Common myeloid progenitor, CD34-positive (primary cell): ENCODE measurements at regions not wholly inside any gene's neighbourhood (a gene's known extent, or its start where the extent isn't known, plus 50 kb on each side); places are given as distances from the start of the nearest gene placed in this dataset.

Experiments
- CTCF ChIA-PET: fragments of 350-600 bp; sonication (Branson Sonifier 250); formaldehyde crosslinking; loops from one replicate; lab custom pipeline; 2021; ENCODE audit warnings: antibody characterized with exemption; lab: Charles Lee
- POLR2A ChIA-PET: fragments of 350-600 bp; sonication (Branson Sonifier 250); formaldehyde crosslinking; loops from one replicate; lab custom pipeline; 2021; ENCODE audit warnings: antibody characterized with exemption; lab: Charles Lee
- DNase-seq, 3 donors: peaks; one replicate each; pipeline versions ENCODE4 v3.0.0 to v3.0.0-alpha.2; 2013
- H3K27ac ChIP-seq, 2 experiments: 1 replicate in 1 of 2; 2 replicates in 1 of 2; pipeline ENCODE4 v1.7.0; 2013; ENCODE audit warnings: inconsistent platforms in 2 of 2, low read length in 2 of 2, mild to moderate bottlenecking in 2 of 2, low read depth in 1 of 2, moderate library complexity in 1 of 2; ENCODE audit not compliant: severe bottlenecking in 2 of 2, insufficient read depth in 1 of 2, poor library complexity in 1 of 2
- H3K27me3 ChIP-seq, 5 experiments: replicated peaks in 2 of 5; 1 replicate in 3 of 5; 2 replicates in 2 of 5; pipeline versions ENCODE4 v1.6.1 to v1.7.0; 2013; ENCODE audit warnings: low read length in 4 of 5, mild to moderate bottlenecking in 2 of 5, moderate library complexity in 2 of 5, inconsistent platforms in 1 of 5; ENCODE audit not compliant: insufficient read depth in 5 of 5, control insufficient read depth in 4 of 5
- H3K36me3 ChIP-seq, 4 experiments: 1 replicate in 2 of 4; 2 replicates in 2 of 4; pipeline versions ENCODE4 v1.6.1 to v1.7.0; 2013; ENCODE audit warnings: low read length in 3 of 4, control low read depth in 1 of 4, mild to moderate bottlenecking in 1 of 4; ENCODE audit not compliant: control insufficient read depth in 4 of 4, insufficient read depth in 4 of 4
- H3K4me1 ChIP-seq, 4 experiments: 1 replicate in 3 of 4; 2 replicates in 1 of 4; pipeline versions ENCODE4 v1.6.1 to v1.7.1; 2013; ENCODE audit warnings: low read length in 3 of 4, mild to moderate bottlenecking in 3 of 4, control low read depth in 1 of 4, inconsistent platforms in 1 of 4, moderate library complexity in 1 of 4; ENCODE audit not compliant: control insufficient read depth in 4 of 4, insufficient read depth in 4 of 4; ENCODE audit errors: control extremely low read depth in 1 of 4
- H3K4me3 ChIP-seq, 7 experiments: 1 replicate in 4 of 7; 2 replicates in 3 of 7; pipeline versions ENCODE4 v1.5.1 to v1.7.0; 2013; ENCODE audit warnings: mild to moderate bottlenecking in 7 of 7, low read length in 6 of 7, moderate library complexity in 6 of 7, inconsistent platforms in 2 of 7, low read depth in 2 of 7, control low read depth in 1 of 7; ENCODE audit not compliant: insufficient read depth in 4 of 7, control insufficient read depth in 1 of 7; ENCODE audit errors: extremely low read depth in 1 of 7
- H3K9me3 ChIP-seq, 5 experiments: 1 replicate in 4 of 5; 2 replicates in 1 of 5; pipeline versions ENCODE4 v1.6.1 to v1.7.1; 2013; ENCODE audit warnings: low read length in 4 of 5, mild to moderate bottlenecking in 2 of 5, inconsistent platforms in 1 of 5, low read depth in 1 of 5, moderate library complexity in 1 of 5; ENCODE audit not compliant: control insufficient read depth in 4 of 5, insufficient read depth in 2 of 5; ENCODE audit errors: control extremely low read depth in 1 of 5
- WGBS: methylation state at CpG from one replicate; pipeline ENCODE4 v1.1.5; 2013; ENCODE audit not compliant: insufficient coverage; 5-methylcytosine and 5-hydroxymethylcytosine counted together

GRCh38 chr2:144026753-144027152, 493.2 kb downstream of the ZEB2 start:
- ChIA-PET POLR2A (no interaction called here), CTCF (no interaction called here)
- no peak overlapping the region for H3K4me3 ChIP-seq
- no peaks in the 10 kb centered on the region for H3K27me3 ChIP-seq
- peaks cover 0 to 2% (median 0%) of the 10 kb centered on the region in 4 experiments for H3K36me3 ChIP-seq
- DNase-seq: no peak
- peaks cover 0 to 4% (median 0%) of the 10 kb centered on the region in 5 experiments for H3K9me3 ChIP-seq
- H3K27ac ChIP-seq: no peak overlapping the region
- H3K4me1 ChIP-seq: no peaks in the 10 kb centered on the region
- no CpG with 5 or more reads among the region's 1 CpG for WGBS

GRCh38 chr2:144020047-144020446, 499.9 kb downstream of the ZEB2 start:
- 97% methylated on average over 6 of the region's 6 CpGs for WGBS
- POLR2A ChIA-PET: no interaction called here

GRCh38 chr2:144015655-144016245, 504.2 kb downstream of the ZEB2 start:
- no peak overlapping the region for H3K4me3 ChIP-seq
- no peaks in the 10 kb centered on the region for H3K27me3 ChIP-seq
- DNase-seq: no peak
- no peaks in the 10 kb centered on the region for H3K9me3 ChIP-seq
- H3K27ac ChIP-seq: no peak overlapping the region
- ChIA-PET POLR2A (interaction anchor here (0.8 kb wide), 1 partner anchor 20 kb away, joined by 3 read pairs; no protein-coding TSS in a partner anchor), CTCF (no interaction called here)
- H3K36me3 ChIP-seq: peaks cover 0 to 3% (median 0%) of the 10 kb centered on the region in 4 experiments
- H3K4me1 ChIP-seq: no peaks in the 10 kb centered on the region
- WGBS: 94% methylated on average over 4 of the region's 6 CpGs

More at GRCh38 chr2:144020047-144020446, 499.9 kb downstream of the ZEB2 start:
- Histone ChIP-seq H3K9me3 (peaks cover 0 to 7% (median 0%) of the 10 kb centered on the region in 5 experiments), H3K4me3 (no peak overlapping the region), H3K36me3 (peaks cover 0 to 4% (median 0%) of the 10 kb centered on the region in 4 experiments), H3K4me1 (no peaks in the 10 kb centered on the region), H3K27ac (no peak overlapping the region), H3K27me3 (no peaks in the 10 kb centered on the region)
- CTCF ChIA-PET: no interaction called here
- no peak for DNase-seq

GRCh38 chr2:144015036-144015435, 504.9 kb downstream of the ZEB2 start:
- 95% methylated on average over 2 of the region's 3 CpGs for WGBS
- POLR2A ChIA-PET: interaction anchor here (0.6 kb wide), 1 partner anchor 464 kb away, joined by 3 read pairs; no protein-coding TSS in a partner anchor

GRCh38 chr2:144014103-144014502, 505.8 kb downstream of the ZEB2 start:
- H3K9me3 ChIP-seq: no peaks in the 10 kb centered on the region
- no peak overlapping the region for H3K27ac ChIP-seq
- DNase-seq: no peak
- H3K4me1 ChIP-seq: no peaks in the 10 kb centered on the region
- H3K27me3 ChIP-seq: no peaks in the 10 kb centered on the region
- no peak overlapping the region for H3K4me3 ChIP-seq
- POLR2A ChIA-PET: no interaction called here
- WGBS: 100% methylated on average over 1 of the region's 5 CpGs
- CTCF ChIA-PET: no interaction called here
- peaks cover 0 to 3% (median 0%) of the 10 kb centered on the region in 4 experiments for H3K36me3 ChIP-seq

More at GRCh38 chr2:144015036-144015435, 504.9 kb downstream of the ZEB2 start:
- Histone ChIP-seq H3K27me3 (no peaks in the 10 kb centered on the region), H3K27ac (no peak overlapping the region), H3K4me3 (no peak overlapping the region), H3K9me3 (no peaks in the 10 kb centered on the region), H3K4me1 (no peaks in the 10 kb centered on the region), H3K36me3 (peaks cover 0 to 3% (median 0%) of the 10 kb centered on the region in 4 experiments)
- CTCF ChIA-PET: no interaction called here
- DNase-seq: no peak

- POLR2A ChIA-PET: no interaction called here
- CTCF ChIA-PET: no interaction called here
- H3K4me1 ChIP-seq: no peaks in the 10 kb centered on the region
- no peak for DNase-seq
- peaks cover 0 to under 1% (median 0%) of the 10 kb centered on the region in 4 experiments for H3K36me3 ChIP-seq
- 100% methylated on average over 3 of the region's 4 CpGs for whole genome bisulfite sequencing
- H3K27me3 ChIP-seq: no peaks in the 10 kb centered on the region
- H3K27ac ChIP-seq: no peak overlapping the region
- no peaks in the 10 kb centered on the region for H3K9me3 ChIP-seq
- no peak overlapping the region for H3K4me3 ChIP-seq
Observed at GRCh38 chr2:144012304-144012703, 507.6 kb downstream of the ZEB2 start.

GRCh38 chr2:144011553-144011952, 508.4 kb downstream of the ZEB2 start:
- WGBS: no CpG with 5 or more reads among the region's 2 CpGs
- POLR2A ChIA-PET: interaction anchor here (0.6 kb wide), 1 partner anchor 643 kb away, joined by 3 read pairs; no protein-coding TSS in a partner anchor

More at GRCh38 chr2:144011553-144011952, 508.4 kb downstream of the ZEB2 start:
- H3K4me1 ChIP-seq: no peaks in the 10 kb centered on the region
- H3K9me3 ChIP-seq: no peaks in the 10 kb centered on the region
- no peak for DNase-seq
- H3K27ac ChIP-seq: no peak overlapping the region
- CTCF ChIA-PET: no interaction called here
- no peak overlapping the region for H3K4me3 ChIP-seq
- no peaks in the 10 kb centered on the region for H3K27me3 ChIP-seq
- H3K36me3 ChIP-seq: peaks cover 0 to 2% (median 0%) of the 10 kb centered on the region in 4 experiments
